MM.1S (cell line): ENCODE measurements at regions not wholly inside any gene's neighbourhood (a gene's known extent, or its start where the extent isn't known, plus 50 kb on each side); places are given as distances from the start of the nearest gene placed in this dataset.

Experiments
- DNase-seq: peaks from one replicate; pipeline ENCODE4 v3.0.0-alpha.2; 2015
- H2AFZ ChIP-seq: fragments of 300-600 bp; sonication (generic); 2 replicates; pipeline ENCODE4 v1.6.0; 2016; ENCODE audit warnings: antibody characterized with exemption, low read length
- H3F3A ChIP-seq: fragments of 300-600 bp; sonication (generic); 2 replicates; pipeline ENCODE4 v1.6.1; 2016; ENCODE audit warnings: mild to moderate bottlenecking, antibody characterized with exemption, low read length, moderate library complexity, mixed read lengths; ENCODE audit not compliant: insufficient read depth
- H3K27ac ChIP-seq: fragments of 300-600 bp; sonication (generic); 2 replicates; pipeline ENCODE4 v1.5.1; 2016; ENCODE audit warnings: mild to moderate bottlenecking, low read length
- H3K27me3 ChIP-seq: fragments of 300-600 bp; sonication (generic); replicated peaks from 2 replicates; pipeline ENCODE4 v1.6.0; 2016; ENCODE audit warnings: low read length; ENCODE audit not compliant: insufficient read depth
- H3K36me3 ChIP-seq: fragments of 300-600 bp; sonication (generic); replicated peaks from 2 replicates; pipeline ENCODE4 v1.6.1; 2016; ENCODE audit warnings: mild to moderate bottlenecking, low read length, mixed read lengths; ENCODE audit not compliant: insufficient read depth
- H3K4me1 ChIP-seq: fragments of 300-600 bp; sonication (generic); 2 replicates; pipeline ENCODE4 v1.6.1; 2016; ENCODE audit warnings: low read length, mixed read lengths
- H3K4me2 ChIP-seq: fragments of 300-600 bp; sonication (generic); 2 replicates; pipeline ENCODE4 v1.6.0; 2016; ENCODE audit warnings: low read depth, low read length
- H3K4me3 ChIP-seq: fragments of 300-600 bp; sonication (generic); 2 replicates; pipeline ENCODE4 v1.5.1; 2016; ENCODE audit warnings: low read length, mixed read lengths
- H3K79me2 ChIP-seq: fragments of 300-600 bp; sonication (generic); 2 replicates; pipeline ENCODE4 v1.6.1; 2016; ENCODE audit warnings: mixed run types, low read length, mixed read lengths
- H3K9ac ChIP-seq: fragments of 300-600 bp; sonication (generic); 2 replicates; pipeline ENCODE4 v1.6.1; 2016; ENCODE audit warnings: low read length, mixed read lengths
- H3K9me2 ChIP-seq: fragments of 300-600 bp; sonication (generic); replicated peaks from 2 replicates; pipeline ENCODE4 v1.6.1; 2016; ENCODE audit warnings: mild to moderate bottlenecking, low read length, mixed read lengths; ENCODE audit not compliant: insufficient read depth
- H3K9me3 ChIP-seq: fragments of 300-600 bp; sonication (generic); replicated peaks from 2 replicates; pipeline ENCODE4 v1.6.1; 2016; ENCODE audit warnings: mild to moderate bottlenecking, low read length, mixed read lengths; ENCODE audit not compliant: insufficient read depth
- H4K20me1 ChIP-seq: fragments of 300-600 bp; sonication (generic); 2 replicates; pipeline ENCODE4 v1.6.1; 2016; ENCODE audit warnings: mild to moderate bottlenecking, low read length, moderate library complexity, mixed read lengths; ENCODE audit not compliant: insufficient read depth
- CTCF ChIP-seq: fragments of 300-600 bp; sonication (generic); IDR thresholded peaks from 2 replicates; pipeline ENCODE4 v1.5.1; 2016; ENCODE audit warnings: antibody characterized with exemption, low read length, mixed read lengths
- EZH2 ChIP-seq: fragments of 300-600 bp; sonication (generic); optimal IDR thresholded peaks from 2 replicates; pipeline ENCODE3; 2017; ENCODE audit warnings: low read depth, mild to moderate bottlenecking, antibody characterized with exemption, low read length, mixed read lengths
- EZH2phosphoT487 ChIP-seq: fragments of 300-600 bp; sonication (generic); IDR thresholded peaks from 2 replicates; pipeline ENCODE4 v1.6.1; 2018; ENCODE audit warnings: antibody characterized with exemption, low read length

GRCh38 chr14:77985211-77985615 lies 185.0 kb upstream of the NRXN3 start:
- no peak overlapping the region for H3K4me3 ChIP-seq
- no peaks in the 10 kb centered on the region for H3F3A ChIP-seq
- H3K79me2 ChIP-seq: no peaks in the 10 kb centered on the region
- H3K27me3 ChIP-seq: no peaks in the 10 kb centered on the region
- H3K9me3 ChIP-seq: no peaks in the 10 kb centered on the region
- TF ChIP-seq CTCF: no peak
- no peak overlapping the region for H3K9ac ChIP-seq
- no peaks in the 10 kb centered on the region for H3K4me1 ChIP-seq
- H4K20me1 ChIP-seq: no peaks in the 10 kb centered on the region
- H3K27ac ChIP-seq: no peak overlapping the region
- H2AFZ ChIP-seq: no peak overlapping the region
- no peak overlapping the region for H3K4me2 ChIP-seq
- no peak for DNase-seq
- no peaks in the 10 kb centered on the region for H3K36me3 ChIP-seq
- no peaks in the 10 kb centered on the region for H3K9me2 ChIP-seq

DNA sequence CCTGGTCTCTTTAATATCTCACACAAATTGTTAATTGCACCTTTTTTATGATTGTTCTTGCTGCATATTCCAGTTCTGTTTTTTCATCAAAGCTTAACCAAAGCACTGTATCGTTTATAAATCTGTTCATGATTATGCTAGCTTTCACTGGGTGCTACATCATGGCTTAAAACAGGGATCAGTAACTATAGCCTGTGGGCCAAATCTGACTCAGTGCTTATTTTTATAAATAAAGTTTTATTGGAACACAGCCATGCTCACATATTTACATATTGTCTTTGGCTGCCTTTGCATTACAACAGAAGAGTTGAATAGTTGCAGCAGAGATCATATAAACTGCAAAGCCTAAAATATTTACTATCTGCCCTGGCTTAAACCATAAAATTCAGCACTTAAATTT lies 183.4 kb upstream of the NRXN3 start:
- no peak for DNase-seq
- Histone ChIP-seq H3K27me3 (no peaks in the 10 kb centered on the region), H4K20me1 (no peaks in the 10 kb centered on the region), H3K4me1 (no peaks in the 10 kb centered on the region), H3K4me2 (no peak overlapping the region), H3K79me2 (no peaks in the 10 kb centered on the region), H3K36me3 (no peaks in the 10 kb centered on the region), H2AFZ (no peak overlapping the region), H3K9me3 (no peaks in the 10 kb centered on the region), H3K4me3 (no peak overlapping the region), H3K27ac (no peak overlapping the region), H3K9me2 (no peaks in the 10 kb centered on the region), H3F3A (no peaks in the 10 kb centered on the region), H3K9ac (no peak overlapping the region)
- TF ChIP-seq EZH2 (no peak), CTCF (no peak)

GRCh38 chr14:77988096-77988870 lies 181.9 kb upstream of the NRXN3 start:
- Histone ChIP-seq H3K9ac (no peak overlapping the region), H3K79me2 (no peaks in the 10 kb centered on the region), H3K27ac (no peak overlapping the region), H3K4me2 (no peak overlapping the region), H3K9me2 (no peaks in the 10 kb centered on the region), H3F3A (no peaks in the 10 kb centered on the region), H3K36me3 (no peaks in the 10 kb centered on the region), H3K4me1 (no peaks in the 10 kb centered on the region), H3K9me3 (no peaks in the 10 kb centered on the region), H2AFZ (no peak overlapping the region), H3K27me3 (no peaks in the 10 kb centered on the region), H3K4me3 (no peak overlapping the region), H4K20me1 (no peaks in the 10 kb centered on the region)
- TF ChIP-seq CTCF (no peak), EZH2phosphoT487 (no peak), EZH2 (no peak)
- DNase-seq: no peak
